CD4-positive, alpha-beta T cell treated with Interferon gamma for 1 hour (primary cell): ENCODE measurements at regions not wholly inside any gene's neighbourhood (a gene's known extent, or its start where the extent isn't known, plus 50 kb on each side); places are given as distances from the start of the nearest gene placed in this dataset.
"Not testable (repeated sequence)": the region's sequence is repeated elsewhere in the genome, so short reads cannot be mapped to it uniquely, and the experiment has no call there.

Experiments
- DNase-seq: peaks from one replicate; pipeline ENCODE4 v3.0.0-alpha.2; 2020

- DNase-seq = no peak
Observed at GRCh38 chr9:16057541-16057940, 504.7 kb downstream of the CCDC171 start.

GRCh38 chr9:16058131-16058549 is 505.3 kb downstream of the CCDC171 start:
- DNase-seq = no peak

- DNase-seq = no peak
Observed at GRCh38 chr9:16060436-16061129, 507.7 kb downstream of the CCDC171 start.

- no peak for DNase-seq
Observed at GRCh38 chr9:16062542-16063240, 509.8 kb downstream of the CCDC171 start.

GRCh38 chr9:16063241-16063591 is 510.4 kb downstream of the CCDC171 start:
- DNase-seq = no peak

GRCh38 chr9:16064771-16065170 is 511.9 kb downstream of the CCDC171 start:
- no peak for DNase-seq

GRCh38 chr9:16066201-16066600 is 513.4 kb downstream of the CCDC171 start:
- not testable (repeated sequence) for DNase-seq

- DNase-seq = no peak
Observed at GRCh38 chr9:16068476-16068875, 515.6 kb downstream of the CCDC171 start.

GRCh38 chr9:16069249-16069648 is 516.4 kb downstream of the CCDC171 start:
- no peak for DNase-seq

GRCh38 chr9:16069671-16070454 is 517.0 kb downstream of the CCDC171 start:
- DNase-seq = no peak

GRCh38 chr9:16070455-16071145 is 517.8 kb downstream of the CCDC171 start:
- DNase-seq = no peak

GRCh38 chr9:16071400-16071799 is 518.6 kb downstream of the CCDC171 start:
- no peak for DNase-seq

GRCh38 chr9:16074963-16075362 is 522.1 kb downstream of the CCDC171 start:
- DNase-seq = no peak

- DNase-seq = no peak
Observed at GRCh38 chr9:16075696-16076095, 522.9 kb downstream of the CCDC171 start.

- no peak for DNase-seq
Observed at GRCh38 chr9:16076511-16076910, 523.7 kb downstream of the CCDC171 start.

- DNase-seq = no peak
Observed at GRCh38 chr9:16082796-16083195, 530.0 kb downstream of the CCDC171 start.

GRCh38 chr9:16085167-16085726 is 532.4 kb downstream of the CCDC171 start:
- DNase-seq = no peak

GRCh38 chr9:16090907-16091629 is 538.2 kb downstream of the CCDC171 start:
- DNase-seq = no peak

GRCh38 chr9:16092142-16093091 is 539.6 kb downstream of the CCDC171 start:
- DNase-seq = no peak

- DNase-seq = no peak
Observed at GRCh38 chr9:16098306-16098705, 545.5 kb downstream of the CCDC171 start.
